ENCODE measurements at regions not wholly inside any gene's neighbourhood (a gene's known extent, or its start where the extent isn't known, plus 50 kb on each side); places are given as distances from the start of the nearest gene placed in this dataset.

DNA sequence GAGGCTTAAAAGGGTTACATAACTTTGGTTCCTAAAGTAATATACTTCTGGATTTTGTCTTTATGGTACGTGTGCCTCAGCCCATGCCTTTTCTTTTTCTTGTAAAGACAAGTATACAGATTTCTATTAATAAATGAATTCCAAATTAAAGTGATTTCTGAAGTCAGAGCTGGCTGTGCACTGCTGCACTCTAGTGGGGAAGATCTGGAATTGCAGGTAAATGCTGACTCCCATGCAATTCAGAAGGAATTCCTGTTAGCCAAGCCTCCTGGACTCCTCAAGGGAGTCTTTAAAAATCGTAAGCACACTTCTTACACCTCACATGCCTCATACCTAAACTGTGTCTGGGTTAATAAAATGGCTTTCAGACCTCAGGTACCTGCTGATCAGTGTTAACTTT lies 118.4 kb upstream of the SLC7A1 start:
- peak in 1 of 2 donors; percentile 42 for DNase-seq (ENCODE audit: low read depth in 2 of 2)
- Histone ChIP-seq H3K9ac (ENCODE audit: insufficient read depth, low read length) (no peak overlapping the region), H3K79me2 (ENCODE audit: control insufficient read depth, insufficient read depth, low read length) (no peaks in the 10 kb centered on the region), H3K36me3 (ENCODE audit: control insufficient read depth, insufficient read depth, low read length) (no peaks in the 10 kb centered on the region), H3K4me3 (replicated peaks in 1 of 4; ENCODE audit: control extremely low read depth in 1 of 4, insufficient read depth in 1 of 4, low read depth in 3 of 4, low read length in 4 of 4) (no peak overlapping the region), H3K27me3 (ENCODE audit: control insufficient read depth, insufficient read depth, low read length) (peaks cover 7% of the 10 kb centered on the region), H3K27ac (ENCODE audit: insufficient read depth, low read length) (no peak overlapping the region), H3K4me2 (ENCODE audit: extremely low read depth, insufficient read depth, low read length) (no peak overlapping the region), H3K9me3 (ENCODE audit: control insufficient read depth, insufficient read depth, low read depth, low read length) (no peaks in the 10 kb centered on the region), H4K20me1 (ENCODE audit: control insufficient read depth, extremely low read depth, insufficient read depth, low read length) (no peaks in the 10 kb centered on the region), H3K4me1 (ENCODE audit: control insufficient read depth, extremely low read depth, insufficient read depth, low read length) (no peaks in the 10 kb centered on the region), H2AFZ (ENCODE audit: low read length) (no peak overlapping the region)
- no peak for TF ChIP-seq EZH2 (IDR thresholded peaks at IDR 0.05; ENCODE audit: low read length, missing control alignments)
- TF ChIP-seq, protein P1, sequence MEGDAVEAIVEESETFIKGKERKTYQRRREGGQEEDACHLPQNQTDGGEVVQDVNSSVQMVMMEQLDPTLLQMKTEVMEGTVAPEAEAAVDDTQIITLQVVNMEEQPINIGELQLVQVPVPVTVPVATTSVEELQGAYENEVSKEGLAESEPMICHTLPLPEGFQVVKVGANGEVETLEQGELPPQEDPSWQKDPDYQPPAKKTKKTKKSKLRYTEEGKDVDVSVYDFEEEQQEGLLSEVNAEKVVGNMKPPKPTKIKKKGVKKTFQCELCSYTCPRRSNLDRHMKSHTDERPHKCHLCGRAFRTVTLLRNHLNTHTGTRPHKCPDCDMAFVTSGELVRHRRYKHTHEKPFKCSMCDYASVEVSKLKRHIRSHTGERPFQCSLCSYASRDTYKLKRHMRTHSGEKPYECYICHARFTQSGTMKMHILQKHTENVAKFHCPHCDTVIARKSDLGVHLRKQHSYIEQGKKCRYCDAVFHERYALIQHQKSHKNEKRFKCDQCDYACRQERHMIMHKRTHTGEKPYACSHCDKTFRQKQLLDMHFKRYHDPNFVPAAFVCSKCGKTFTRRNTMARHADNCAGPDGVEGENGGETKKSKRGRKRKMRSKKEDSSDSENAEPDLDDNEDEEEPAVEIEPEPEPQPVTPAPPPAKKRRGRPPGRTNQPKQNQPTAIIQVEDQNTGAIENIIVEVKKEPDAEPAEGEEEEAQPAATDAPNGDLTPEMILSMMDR (conservative IDR thresholded peaks at IDR 0.05 in 1 of 2, IDR thresholded peaks at IDR 0.05 in 1 of 2; ENCODE audit: low read depth in 1 of 2, low read length in 2 of 2), result peak; percentile 42 to 79

DNA sequence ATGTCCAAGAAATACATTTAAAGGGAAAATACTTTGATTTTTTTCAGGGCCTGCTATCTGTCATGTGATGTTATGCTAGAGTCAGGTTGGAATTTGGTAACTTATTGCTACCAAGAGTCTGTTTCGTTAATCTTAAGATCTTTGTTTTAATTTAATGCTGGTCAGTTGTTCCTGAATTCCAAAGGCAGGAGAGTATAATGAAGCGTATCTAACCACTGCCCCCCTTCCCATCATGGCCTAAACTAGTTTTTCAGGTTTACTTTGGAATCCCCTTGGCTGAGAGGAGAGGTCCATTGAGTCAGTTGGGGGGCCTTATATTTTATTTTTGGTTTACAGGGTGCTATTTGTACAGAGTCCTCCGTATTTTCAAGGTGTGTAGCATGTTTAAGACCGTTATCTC lies 116.3 kb upstream of the SLC7A1 start:
- no peak overlapping the region for H2AFZ ChIP-seq (ENCODE audit: low read length)
- no peaks in the 10 kb centered on the region for H3K9me3 ChIP-seq (ENCODE audit: control insufficient read depth, insufficient read depth, low read depth, low read length)
- no peaks in the 10 kb centered on the region for H3K4me1 ChIP-seq (ENCODE audit: control insufficient read depth, extremely low read depth, insufficient read depth, low read length)
- H3K36me3 ChIP-seq (ENCODE audit: control insufficient read depth, insufficient read depth, low read length), result no peaks in the 10 kb centered on the region
- TF ChIP-seq EZH2 (IDR thresholded peaks at IDR 0.05; ENCODE audit: low read length, missing control alignments), result no peak
- TF ChIP-seq, protein P1 (conservative IDR thresholded peaks at IDR 0.05 in 1 of 2, IDR thresholded peaks at IDR 0.05 in 1 of 2; ENCODE audit: low read depth in 1 of 2, low read length in 2 of 2), result no peak
- H3K9ac ChIP-seq (ENCODE audit: insufficient read depth, low read length), result no peak overlapping the region
- H3K27ac ChIP-seq (ENCODE audit: insufficient read depth, low read length), result no peak overlapping the region
- no peak for DNase-seq (ENCODE audit: low read depth in 2 of 2)
- no peak overlapping the region for H3K4me2 ChIP-seq (ENCODE audit: extremely low read depth, insufficient read depth, low read length)
- no peaks in the 10 kb centered on the region for H4K20me1 ChIP-seq (ENCODE audit: control insufficient read depth, extremely low read depth, insufficient read depth, low read length)
- H3K79me2 ChIP-seq (ENCODE audit: control insufficient read depth, insufficient read depth, low read length), result no peaks in the 10 kb centered on the region
- no peak overlapping the region for H3K4me3 ChIP-seq (replicated peaks in 1 of 4; ENCODE audit: control extremely low read depth in 1 of 4, insufficient read depth in 1 of 4, low read depth in 3 of 4, low read length in 4 of 4)
- peaks cover 7% of the 10 kb centered on the region for H3K27me3 ChIP-seq (ENCODE audit: control insufficient read depth, insufficient read depth, low read length)

DNA sequence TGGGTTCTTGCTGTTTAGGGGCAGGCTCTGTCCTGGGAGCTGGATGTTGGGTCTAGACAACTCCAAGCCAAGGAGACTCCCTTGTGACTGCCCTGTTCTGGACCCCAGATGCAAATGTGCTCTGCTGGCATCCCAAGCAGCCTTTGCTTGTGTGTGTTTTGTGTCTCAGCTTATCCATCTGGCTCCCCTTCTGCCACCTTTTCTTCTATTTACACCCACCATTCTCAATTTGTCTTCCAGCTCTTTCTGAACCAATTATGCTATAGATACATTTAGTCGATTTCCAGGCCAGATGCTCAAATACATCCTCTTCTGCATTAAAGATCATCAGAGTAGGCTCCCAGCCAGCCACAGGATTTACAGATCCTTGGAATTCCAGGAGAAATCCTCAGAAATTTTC lies 115.0 kb upstream of the SLC7A1 start:
- H3K9ac ChIP-seq (ENCODE audit: insufficient read depth, low read length), result no peak overlapping the region
- TF ChIP-seq EZH2 (IDR thresholded peaks at IDR 0.05; ENCODE audit: low read length, missing control alignments), result no peak
- TF ChIP-seq, protein P1 (conservative IDR thresholded peaks at IDR 0.05 in 1 of 2, IDR thresholded peaks at IDR 0.05 in 1 of 2; ENCODE audit: low read depth in 1 of 2, low read length in 2 of 2), result no peak
- H3K27me3 ChIP-seq (ENCODE audit: control insufficient read depth, insufficient read depth, low read length), result peaks cover 7% of the 10 kb centered on the region
- H3K36me3 ChIP-seq (ENCODE audit: control insufficient read depth, insufficient read depth, low read length), result no peaks in the 10 kb centered on the region
- DNase-seq (ENCODE audit: low read depth in 2 of 2), result no peak
- H4K20me1 ChIP-seq (ENCODE audit: control insufficient read depth, extremely low read depth, insufficient read depth, low read length), result no peaks in the 10 kb centered on the region
- H3K4me2 ChIP-seq (ENCODE audit: extremely low read depth, insufficient read depth, low read length), result no peak overlapping the region
- H3K9me3 ChIP-seq (ENCODE audit: control insufficient read depth, insufficient read depth, low read depth, low read length), result no peaks in the 10 kb centered on the region
- H3K4me3 ChIP-seq (replicated peaks in 1 of 4; ENCODE audit: control extremely low read depth in 1 of 4, insufficient read depth in 1 of 4, low read depth in 3 of 4, low read length in 4 of 4), result no peak overlapping the region
- H3K79me2 ChIP-seq (ENCODE audit: control insufficient read depth, insufficient read depth, low read length), result no peaks in the 10 kb centered on the region
- H3K4me1 ChIP-seq (ENCODE audit: control insufficient read depth, extremely low read depth, insufficient read depth, low read length), result no peaks in the 10 kb centered on the region
- H2AFZ ChIP-seq (ENCODE audit: low read length), result no peak overlapping the region
- H3K27ac ChIP-seq (ENCODE audit: insufficient read depth, low read length), result no peak overlapping the region
